ENCODE measurements at regions not wholly inside any gene's neighbourhood (a gene's known extent, or its start where the extent isn't known, plus 50 kb on each side); places are given as distances from the start of the nearest gene placed in this dataset.

DNA sequence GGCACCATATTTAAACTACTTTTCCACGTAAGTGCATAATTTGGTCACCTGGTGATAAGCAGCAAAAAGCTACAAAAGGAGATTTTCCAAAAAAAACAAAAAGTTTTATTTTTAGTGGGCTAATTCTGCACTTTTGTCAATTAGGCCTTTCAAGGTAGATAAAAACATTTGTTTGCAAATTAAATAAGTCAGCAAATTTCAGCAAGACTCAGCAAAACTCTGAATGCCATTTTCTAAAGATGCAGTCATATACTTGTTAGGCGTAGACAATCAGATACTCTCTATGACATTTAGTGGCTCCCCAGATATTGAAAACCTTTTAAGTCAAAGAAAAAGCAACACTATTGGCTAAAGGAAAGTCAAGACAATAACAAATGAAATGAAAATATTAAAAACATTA is 400.2 kb upstream of the GOLIM4 start:
- 71% methylated on average over 2 of the region's 2 CpGs for WGBS (ENCODE audit: insufficient coverage, low coverage, low lambda C conversion rate, missing lambda C conversion rate)

DNA sequence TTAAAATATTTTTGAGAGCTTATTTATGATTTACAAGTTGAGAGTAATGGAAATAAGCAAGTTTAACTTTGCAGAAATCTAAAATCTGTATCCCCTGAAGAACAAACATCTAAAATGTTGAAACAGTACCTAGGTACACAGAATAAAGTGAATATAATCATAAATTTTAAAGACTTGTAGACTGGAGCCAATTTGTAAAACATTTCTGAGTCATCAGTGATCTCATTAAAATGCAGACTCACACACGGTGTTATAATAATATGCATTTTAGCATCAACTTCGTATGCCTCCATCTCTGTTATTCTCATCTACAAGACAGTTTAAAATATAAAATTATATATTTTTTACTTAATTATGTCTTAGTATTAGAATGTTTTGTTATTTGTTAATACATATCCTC is 399.5 kb upstream of the GOLIM4 start:
- no peak for ATAC-seq
- TF ChIP-seq CTCF (IDR thresholded peaks at IDR 0.05) (no peak), POLR2A (IDR thresholded peaks at IDR 0.05) (no peak)

More for the DNA sequence above, 400.2 kb upstream of the GOLIM4 start:
- H3K36me3 ChIP-seq: no peaks in the 10 kb centered on the region
- TF ChIP-seq POLR2A (IDR thresholded peaks at IDR 0.05) (no peak), CTCF (IDR thresholded peaks at IDR 0.05) (no peak)
- H3K27ac ChIP-seq: no peak overlapping the region
- H3K4me3 ChIP-seq: no peak overlapping the region
- DNase-seq: no peak
- ATAC-seq: no peak
- H3K4me1 ChIP-seq: no peaks in the 10 kb centered on the region
- intact Hi-C loops (cut with DNase I): no loop called here
- no peaks in the 10 kb centered on the region for H3K27me3 ChIP-seq
- no peaks in the 10 kb centered on the region for H3K9me3 ChIP-seq

DNA sequence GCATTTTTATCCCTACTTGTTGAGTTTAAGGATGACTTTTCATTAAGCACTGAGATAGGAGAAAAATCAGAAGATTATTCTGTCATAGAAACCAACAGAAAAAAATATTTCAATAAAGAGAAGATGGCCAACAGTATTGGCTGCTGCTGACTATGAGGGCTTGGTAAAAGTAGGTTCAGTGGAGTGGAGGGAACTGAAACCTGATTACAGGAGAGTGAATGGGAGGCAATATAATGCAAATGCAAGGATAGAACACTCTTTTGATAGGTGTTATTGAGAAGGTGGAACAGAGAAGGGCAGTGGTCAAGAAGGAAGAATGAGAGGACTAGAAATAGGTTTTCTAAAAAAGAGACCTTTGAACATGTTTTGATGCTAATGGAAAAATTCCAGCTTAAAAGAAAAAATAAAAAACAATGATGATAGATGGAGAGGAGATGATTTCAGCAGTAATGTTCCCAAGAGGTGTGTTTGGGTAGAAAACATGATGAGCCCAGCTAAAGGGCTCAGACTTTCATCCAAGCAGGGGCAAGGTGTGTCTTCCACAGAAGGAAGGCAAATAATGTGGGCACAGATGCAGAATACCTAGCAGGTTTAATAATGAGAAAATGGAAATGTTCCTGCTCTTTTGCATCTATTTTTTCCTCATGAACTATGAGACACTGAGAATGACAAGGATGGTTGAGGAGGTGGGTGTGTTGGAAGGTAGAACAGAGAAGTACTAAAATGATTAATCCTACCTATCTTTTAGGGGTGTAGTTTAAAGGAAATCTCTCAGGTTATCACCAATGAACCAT is 397.9 kb upstream of the GOLIM4 start:
- no peaks in the 10 kb centered on the region for H3K9me3 ChIP-seq
- intact Hi-C loops (cut with DNase I): no loop called here
- no peak for TF ChIP-seq POLR2A (IDR thresholded peaks at IDR 0.05)
- no peak for TF ChIP-seq CTCF (IDR thresholded peaks at IDR 0.05)
- DNase-seq (no peak), ATAC-seq (no peak)
- no peak overlapping the region for H3K4me3 ChIP-seq
- H3K36me3 ChIP-seq: no peaks in the 10 kb centered on the region
- no peaks in the 10 kb centered on the region for H3K4me1 ChIP-seq
- no peaks in the 10 kb centered on the region for H3K27me3 ChIP-seq
- no peak overlapping the region for H3K27ac ChIP-seq

More for the DNA sequence above, 399.5 kb upstream of the GOLIM4 start:
- H3K9me3 ChIP-seq: no peaks in the 10 kb centered on the region
- H3K4me3 ChIP-seq: no peak overlapping the region
- no peaks in the 10 kb centered on the region for H3K4me1 ChIP-seq
- H3K27ac ChIP-seq: no peak overlapping the region
- no peak for DNase-seq
- no peaks in the 10 kb centered on the region for H3K36me3 ChIP-seq
- WGBS (ENCODE audit: insufficient coverage, low coverage, low lambda C conversion rate, missing lambda C conversion rate): 72% methylated on average over 2 of the region's 2 CpGs
- H3K27me3 ChIP-seq: no peaks in the 10 kb centered on the region
- intact Hi-C loops (cut with DNase I): no loop called here

DNA sequence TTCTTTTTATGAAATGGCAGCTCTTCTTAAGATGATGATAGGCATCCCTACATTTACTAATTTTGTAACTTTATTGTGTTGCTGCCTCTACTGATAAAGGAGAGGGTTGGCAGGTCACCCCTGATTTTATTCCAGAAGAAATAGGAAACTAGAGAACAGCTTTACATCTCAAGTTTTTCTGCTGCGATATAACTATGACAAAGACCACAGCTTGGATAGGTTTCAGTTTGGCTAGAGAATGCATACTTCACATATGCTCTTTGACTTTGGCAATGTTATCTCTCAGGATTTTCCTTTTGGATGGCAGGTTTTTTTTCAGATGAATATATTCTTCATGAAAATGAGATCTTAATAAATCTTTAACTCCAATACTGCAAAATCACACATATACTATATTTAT is 395.3 kb upstream of the GOLIM4 start:
- no peak overlapping the region for H3K27ac ChIP-seq
- TF ChIP-seq CTCF (IDR thresholded peaks at IDR 0.05) (no peak), POLR2A (IDR thresholded peaks at IDR 0.05) (no peak)
- DNase-seq: no peak
- 80% methylated on average over 1 of the region's 1 CpG for WGBS (ENCODE audit: insufficient coverage, low coverage, low lambda C conversion rate, missing lambda C conversion rate)
- no peak overlapping the region for H3K4me3 ChIP-seq
- H3K27me3 ChIP-seq: no peaks in the 10 kb centered on the region
- no peaks in the 10 kb centered on the region for H3K36me3 ChIP-seq
- H3K9me3 ChIP-seq: no peaks in the 10 kb centered on the region
- intact Hi-C loops (cut with DNase I): no loop called here
- no peaks in the 10 kb centered on the region for H3K4me1 ChIP-seq
- no peak for ATAC-seq

DNA sequence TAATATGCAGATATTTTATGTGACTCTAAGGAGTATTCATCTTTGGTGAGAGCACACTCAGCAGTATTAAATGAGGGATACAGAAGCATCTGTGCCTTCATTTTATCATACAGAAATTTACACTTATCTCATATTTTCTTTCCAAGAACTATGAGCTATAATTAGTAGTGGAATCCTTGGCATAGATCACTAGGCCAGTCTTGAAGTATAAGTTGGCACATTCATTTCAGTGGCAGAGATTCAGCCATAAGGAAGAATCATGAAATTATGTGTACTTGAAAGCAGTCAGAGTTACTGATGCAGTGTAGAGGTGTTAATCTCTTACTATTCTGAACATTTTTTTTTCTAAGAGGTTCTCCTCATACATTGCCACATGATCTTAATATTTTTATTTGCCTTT is 393.6 kb upstream of the GOLIM4 start:
- Histone ChIP-seq H3K9me3 (no peaks in the 10 kb centered on the region), H3K36me3 (no peaks in the 10 kb centered on the region), H3K27ac (no peak overlapping the region), H3K4me1 (no peaks in the 10 kb centered on the region), H3K27me3 (no peaks in the 10 kb centered on the region), H3K4me3 (no peak overlapping the region)
- DNase-seq: no peak
- TF ChIP-seq CTCF (IDR thresholded peaks at IDR 0.05): no peak
- no peak for TF ChIP-seq POLR2A (IDR thresholded peaks at IDR 0.05)
- intact Hi-C loops (cut with DNase I): no loop called here
- ATAC-seq: no peak

Data from right lobe of liver (tissue), 6 donors.